GM12874 (cell line): ENCODE measurements at regions not wholly inside any gene's neighbourhood (a gene's known extent, or its start where the extent isn't known, plus 50 kb on each side); places are given as distances from the start of the nearest gene placed in this dataset.

Experiments
- CTCF ChIP-seq: IDR thresholded peaks from 2 replicates; pipeline ENCODE4 v1.5.1; 2011; ENCODE audit warnings: low read depth, mild to moderate bottlenecking, control low read depth, low read length, moderate library complexity; ENCODE audit not compliant: insufficient read depth

- no peak for TF ChIP-seq CTCF
These were observed 1143.7 kb downstream of the DNAJB9 start for GRCh38 chr7:109713366-109713765.

- no peak for TF ChIP-seq CTCF
These were observed 1164.9 kb downstream of the DNAJB9 start for GRCh38 chr7:109734601-109735000.

- TF ChIP-seq CTCF, result no peak
These were observed 1166.2 kb downstream of the DNAJB9 start for GRCh38 chr7:109735881-109736280.

- TF ChIP-seq CTCF, result no peak
These were observed 1176.2 kb downstream of the DNAJB9 start for GRCh38 chr7:109745677-109746410.

GRCh38 chr7:109751241-109751640, 1181.6 kb downstream of the DNAJB9 start:
- no peak for TF ChIP-seq CTCF

- no peak for TF ChIP-seq CTCF
These were observed 1182.4 kb downstream of the DNAJB9 start for GRCh38 chr7:109752068-109752467.

- TF ChIP-seq CTCF, result no peak
These were observed 1188.0 kb downstream of the DNAJB9 start for GRCh38 chr7:109757713-109758112.
